GM12891 (cell line): ENCODE measurements at regions not wholly inside any gene's neighbourhood (a gene's known extent, or its start where the extent isn't known, plus 50 kb on each side); places are given as distances from the start of the nearest gene placed in this dataset.
"Not testable (repeated sequence)": the region's sequence is repeated elsewhere in the genome, so short reads cannot be mapped to it uniquely, and the experiment has no call there.

Source experiments
- DNase-seq: peaks from one replicate; pipeline ENCODE4 v3.0.0; 2011; ENCODE audit warnings: low spot score; ENCODE audit not compliant: insufficient read length
- FAIRE-seq: peaks from 2 replicates; lab custom pipeline; 2011; peaks lifted over from hg19 to GRCh38; lab: Jason Lieb, UNC
- PAX5 ChIP-seq: IDR thresholded peaks from 2 replicates; pipeline ENCODE4 v1.6.1; 2011; ENCODE audit warnings: low read length, moderate library complexity, mild to moderate bottlenecking; ENCODE audit not compliant: insufficient read depth, severe bottlenecking
- POLR2A ChIP-seq: IDR thresholded peaks from 2 replicates; pipeline ENCODE4 v1.6.1; 2011; ENCODE audit warnings: low read depth, low read length, control low read depth
- POLR2AphosphoS5 ChIP-seq: IDR thresholded peaks from 2 replicates; pipeline ENCODE4 v1.6.1; 2011; ENCODE audit warnings: low read depth, low read length, control low read depth
- POU2F2 ChIP-seq: IDR thresholded peaks from 2 replicates; pipeline ENCODE4 v1.6.1; 2011; ENCODE audit warnings: low read depth, mild to moderate bottlenecking, control low read depth, low read length, moderate library complexity
- SPI1 ChIP-seq: IDR thresholded peaks from 2 replicates; pipeline ENCODE4 v1.6.1; 2011; ENCODE audit warnings: low read depth, low read length, control low read depth
- TAF1 ChIP-seq: IDR thresholded peaks from 2 replicates; pipeline ENCODE4 v1.6.1; 2011; ENCODE audit warnings: low read depth, low read length, control low read depth

DNA sequence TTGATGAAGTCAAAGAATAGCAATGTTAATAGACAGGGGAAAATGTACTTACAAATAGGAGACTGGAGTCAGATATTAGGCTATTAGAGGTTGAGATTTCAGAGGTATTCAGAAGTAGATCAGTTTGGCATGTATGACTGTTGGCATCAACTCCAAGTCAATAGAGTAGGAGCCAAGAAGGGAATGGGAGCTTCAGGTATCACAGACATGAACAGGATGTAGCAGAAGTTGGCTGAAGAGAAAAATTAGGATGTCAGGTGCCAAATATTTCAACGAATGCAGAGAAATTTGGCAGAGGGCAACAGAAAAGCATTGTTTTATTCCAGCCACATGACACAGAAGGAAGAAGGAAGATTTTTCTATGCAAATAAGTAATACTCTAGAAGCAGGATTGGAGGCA, 69.7 kb downstream of the GLYATL1 start:
- no peak for FAIRE-seq
- TF ChIP-seq PAX5 (no peak), SPI1 (no peak), POLR2A (no peak), POU2F2 (no peak), POLR2AphosphoS5 (no peak), TAF1 (no peak)
- DNase-seq: no peak

DNA sequence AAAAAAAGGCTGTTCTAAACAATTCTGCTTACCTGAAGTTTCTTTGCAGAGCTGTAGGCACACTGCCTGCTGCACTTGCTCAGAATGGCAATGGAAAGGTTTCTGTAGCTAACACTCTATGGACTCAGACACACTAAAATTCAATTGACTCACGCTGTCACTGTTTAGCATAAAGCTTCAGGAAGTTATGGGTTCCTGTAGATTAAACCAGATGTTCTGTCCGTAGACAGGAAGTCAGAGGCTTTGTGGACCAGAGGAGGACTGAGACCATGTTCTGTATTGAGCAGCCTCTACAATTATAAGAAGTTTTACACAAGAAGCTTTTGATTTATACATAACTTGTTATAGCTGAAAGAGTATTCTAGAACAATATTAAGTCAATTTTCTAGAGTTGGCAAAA, 70.4 kb downstream of the GLYATL1 start:
- DNase-seq (no peak), FAIRE-seq (no peak)
- TF ChIP-seq POU2F2: no peak
- TF ChIP-seq POLR2A: no peak
- no peak for TF ChIP-seq TAF1
- TF ChIP-seq PAX5: no peak
- TF ChIP-seq POLR2AphosphoS5: no peak
- no peak for TF ChIP-seq SPI1

DNA sequence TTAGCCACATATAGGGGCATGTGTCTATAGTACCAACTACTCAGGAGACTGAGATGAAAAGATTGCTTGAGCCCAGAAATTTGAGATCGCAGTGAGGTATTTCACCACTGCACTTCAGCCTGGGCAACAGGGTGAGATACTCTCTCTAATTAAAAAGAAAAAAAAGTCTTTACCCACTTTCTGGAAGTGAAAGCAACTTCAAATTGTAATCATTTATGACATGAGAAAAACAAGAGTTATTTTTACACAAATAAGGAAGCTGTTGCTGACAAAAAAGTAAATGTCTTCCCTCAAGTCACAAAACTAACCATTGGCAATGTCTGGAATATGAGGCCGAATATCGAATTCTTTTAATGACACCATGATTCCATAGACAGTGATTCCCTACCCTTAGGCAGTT, 71.4 kb downstream of the GLYATL1 start:
- TF ChIP-seq POLR2A: no peak
- no peak for TF ChIP-seq POLR2AphosphoS5
- TF ChIP-seq POU2F2: no peak
- TF ChIP-seq TAF1: no peak
- no peak for TF ChIP-seq SPI1
- TF ChIP-seq PAX5: no peak
- no peak for FAIRE-seq
- DNase-seq: no peak

DNA sequence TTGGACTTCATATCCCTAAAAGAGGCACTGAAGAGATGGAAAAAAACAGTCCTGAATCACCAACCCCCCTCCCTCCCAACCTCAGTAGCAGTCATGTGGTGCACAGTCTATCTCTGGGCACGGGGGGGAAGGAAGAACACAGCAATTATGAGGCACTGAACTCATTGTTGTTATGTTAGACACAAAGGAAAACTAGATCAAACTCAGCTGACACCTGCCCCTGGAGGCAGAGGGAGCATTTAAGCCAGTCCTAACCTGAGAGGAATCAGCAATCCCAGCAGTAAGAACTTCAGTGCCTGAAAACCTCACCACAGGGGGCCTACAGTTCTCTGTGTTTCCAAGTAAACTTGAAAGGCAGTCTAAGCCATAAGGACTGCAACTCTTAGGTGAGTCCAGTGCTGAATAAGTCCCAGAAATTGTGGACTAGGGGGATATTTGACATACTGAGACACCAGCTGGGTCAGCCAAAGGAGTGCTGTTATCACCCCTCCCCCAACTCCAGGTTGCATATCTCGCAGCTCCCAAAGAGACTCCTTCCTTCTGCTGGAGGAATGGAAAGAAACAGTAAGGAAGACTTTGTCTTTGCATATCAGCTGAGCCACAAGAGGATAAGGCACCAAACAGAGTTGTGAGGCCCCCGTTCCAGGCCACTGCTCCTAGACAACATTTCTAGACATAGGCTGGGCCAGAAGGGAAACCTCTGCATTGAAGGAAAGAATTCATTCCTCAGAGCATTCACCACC, 72.5 kb downstream of the GLYATL1 start:
- TF ChIP-seq SPI1 (no peak), POU2F2 (no peak), TAF1 (no peak), PAX5 (no peak), POLR2A (no peak), POLR2AphosphoS5 (no peak)
- FAIRE-seq: peak; percentile 28
- no peak for DNase-seq

DNA sequence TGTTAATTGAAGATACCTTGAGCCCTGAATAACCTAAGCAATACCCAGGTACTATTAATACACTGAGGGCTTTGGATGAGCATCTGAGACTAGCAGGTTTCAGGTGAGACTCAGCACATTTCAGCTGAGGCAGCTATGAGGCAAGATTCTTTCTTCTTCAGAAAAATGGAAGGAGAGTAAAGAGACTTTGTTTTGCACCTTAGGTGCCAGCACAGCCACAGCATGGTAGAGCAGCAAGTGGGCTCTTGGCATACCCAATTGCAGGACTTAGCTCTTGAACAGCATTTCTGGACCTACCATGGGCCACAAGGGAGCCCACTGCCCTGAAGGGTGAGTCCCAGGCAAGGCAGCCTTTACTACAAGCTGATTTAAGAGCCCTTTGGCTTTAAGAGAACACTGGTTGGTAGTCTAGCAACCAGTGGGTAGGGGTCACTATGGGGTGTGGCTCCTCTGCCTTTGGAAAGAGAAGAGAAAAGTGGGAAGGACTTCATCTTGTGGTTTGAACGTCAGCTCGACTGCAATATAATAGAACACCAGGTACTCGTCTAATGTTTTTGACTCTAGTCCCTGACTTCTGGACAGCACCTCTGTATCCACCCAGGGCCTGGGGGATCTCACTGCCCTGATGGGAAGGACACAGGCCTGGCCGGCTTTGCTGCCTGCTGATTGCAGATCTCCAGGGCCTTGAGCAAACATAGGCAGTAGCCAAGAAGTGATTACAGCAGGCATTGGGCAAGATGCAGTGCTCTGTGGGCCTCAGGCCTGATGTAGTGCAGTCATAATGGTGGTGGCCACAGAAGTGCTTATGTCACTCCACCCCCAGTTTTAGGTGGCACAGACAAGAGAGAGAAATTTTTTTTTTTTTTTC, 73.3 kb downstream of the GLYATL1 start:
- TF ChIP-seq POLR2AphosphoS5 (no peak), SPI1 (no peak), POU2F2 (no peak), PAX5 (no peak), POLR2A (no peak), TAF1 (no peak)
- FAIRE-seq (no peak), DNase-seq (no peak)

DNA sequence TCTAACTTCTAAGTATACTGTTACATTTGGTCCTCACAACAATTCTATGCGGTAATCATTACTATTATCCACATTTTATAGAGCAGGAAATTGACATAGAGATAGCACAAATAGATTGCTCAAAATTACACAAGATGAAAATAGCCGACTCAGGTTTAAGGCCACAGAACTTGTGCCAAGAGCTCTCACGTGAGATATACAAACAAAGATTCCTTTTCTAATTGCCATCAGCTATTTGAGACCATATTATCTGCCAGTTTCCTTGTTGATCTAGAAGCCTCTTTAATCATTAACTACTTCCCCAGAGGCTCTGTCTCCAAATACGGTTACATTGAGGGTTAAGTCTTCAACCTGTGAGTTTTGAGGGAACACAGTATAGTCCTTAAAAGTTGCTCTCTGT, 61.0 kb upstream of the GLYATL1B start:
- DNase-seq (no peak), FAIRE-seq (no peak)
- TF ChIP-seq POU2F2 (no peak), PAX5 (no peak), POLR2A (no peak), TAF1 (no peak), SPI1 (no peak), POLR2AphosphoS5 (no peak)

DNA sequence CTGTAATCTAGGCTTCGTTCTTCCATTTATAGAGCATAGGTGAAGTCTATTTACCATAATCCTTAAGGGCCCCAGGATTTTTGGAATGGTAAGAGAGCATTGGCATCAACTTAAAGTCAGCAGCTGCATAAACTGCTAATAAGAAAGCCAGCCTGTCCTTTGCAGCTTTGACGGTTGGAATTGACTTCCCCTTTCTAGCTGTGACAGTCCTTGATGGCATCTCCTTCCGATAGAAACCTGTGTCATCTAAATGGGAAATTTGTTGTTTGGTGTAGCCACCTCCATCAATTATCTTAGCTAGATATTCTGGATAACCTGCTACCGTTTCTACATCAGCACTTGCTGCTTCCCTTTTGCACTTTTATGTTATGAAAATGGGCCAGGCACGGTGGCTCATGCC, 58.0 kb upstream of the GLYATL1B start:
- no peak for TF ChIP-seq PAX5
- TF ChIP-seq SPI1: peak; percentile 26; the same call in 1 of the 2 replicates
- FAIRE-seq: no peak

DNA sequence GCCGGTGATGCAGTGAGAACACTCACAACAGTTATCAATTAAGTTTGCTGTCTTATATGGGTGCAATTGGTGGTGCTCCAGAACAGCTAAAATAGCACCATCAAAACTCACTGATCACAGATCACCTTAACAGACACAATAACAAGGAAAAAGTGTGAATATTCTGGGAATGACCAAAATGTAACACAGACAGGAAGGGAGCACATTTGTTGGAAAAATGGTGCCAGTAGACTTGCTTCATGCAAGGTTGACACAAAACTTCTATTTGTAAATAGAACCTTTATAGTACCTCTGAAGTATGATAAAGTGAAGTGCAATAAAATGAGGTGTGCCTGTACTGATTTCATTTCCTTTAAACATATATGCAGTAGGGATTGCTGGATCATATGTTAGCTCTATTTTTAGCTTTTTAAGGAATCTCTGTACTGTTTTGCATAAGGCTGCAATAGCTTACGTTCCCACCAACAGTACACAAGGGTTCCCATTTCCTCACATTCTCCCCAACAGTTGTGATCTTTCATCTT, 56.7 kb upstream of the GLYATL1B start:
- no peak for FAIRE-seq
- no peak for DNase-seq
- no peak for TF ChIP-seq POLR2A
- no peak for TF ChIP-seq TAF1
- TF ChIP-seq SPI1: no peak
- no peak for TF ChIP-seq POU2F2
- no peak for TF ChIP-seq PAX5
- no peak for TF ChIP-seq POLR2AphosphoS5

More for the DNA sequence above, 58.0 kb upstream of the GLYATL1B start:
- DNase-seq: no peak

DNA sequence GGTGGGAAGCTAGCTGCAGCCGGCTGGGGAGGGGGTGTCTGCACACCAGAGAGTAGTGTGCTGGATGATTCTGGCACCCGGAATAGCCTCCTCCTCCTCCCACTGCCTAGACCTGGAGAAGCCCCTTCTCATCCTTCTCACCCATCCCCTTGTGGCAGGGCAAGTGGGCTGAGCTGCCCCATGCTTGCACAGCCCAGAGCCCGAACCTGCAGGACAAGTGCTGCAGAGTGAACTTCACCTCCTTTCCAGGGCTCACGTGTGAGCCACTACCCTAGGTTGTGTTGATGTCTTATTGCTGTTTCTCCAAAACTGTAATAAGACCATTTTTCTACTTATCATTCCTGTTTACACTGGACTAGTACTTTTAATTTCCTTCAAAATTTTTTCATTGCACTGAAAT, 56.1 kb upstream of the GLYATL1B start:
- FAIRE-seq (no peak), DNase-seq (no peak)
- TF ChIP-seq POU2F2 (no peak), SPI1 (no peak), POLR2A (no peak), POLR2AphosphoS5 (no peak), TAF1 (no peak), PAX5 (no peak)

DNA sequence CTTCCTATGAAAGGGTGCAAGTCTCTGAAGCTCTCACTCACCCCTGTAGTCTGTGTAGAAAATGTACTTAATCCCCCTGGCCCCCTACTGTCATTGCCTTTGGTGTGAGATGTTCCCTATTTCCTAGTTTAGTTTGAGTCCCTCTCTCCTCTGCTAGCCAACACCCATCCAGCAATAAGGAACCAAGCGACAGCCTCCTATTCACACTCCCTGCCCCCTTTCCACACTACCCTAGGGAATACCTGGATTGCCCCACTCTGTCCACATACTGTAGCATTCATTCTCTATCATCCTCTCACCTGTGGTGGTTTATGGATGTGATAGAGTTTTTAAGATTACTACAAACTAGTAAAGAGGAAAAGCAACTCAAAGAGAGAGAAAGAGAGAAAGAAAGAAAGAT, 54.4 kb upstream of the GLYATL1B start:
- FAIRE-seq, DNase-seq: not testable (repeated sequence)
